Smooth muscle cell (in vitro differentiated cells): ENCODE measurements at regions not wholly inside any gene's neighbourhood (a gene's known extent, or its start where the extent isn't known, plus 50 kb on each side); places are given as distances from the start of the nearest gene placed in this dataset.

Source experiments
- DNase-seq: peaks from one replicate; lab custom pipeline; 2025; ENCODE audit not compliant: unreplicated experiment; lab: John Stamatoyannopoulos, UW
- H2AFZ ChIP-seq: fragments of 200-600 bp; sonication (generic); 2 replicates; pipeline ENCODE4 v1.6.0; 2016; ENCODE audit warnings: antibody characterized with exemption, low read depth, mild to moderate bottlenecking
- H3F3A ChIP-seq: fragments of 200-600 bp; sonication (generic); 2 replicates; pipeline ENCODE4 v1.6.0; 2017; ENCODE audit warnings: antibody characterized with exemption, low read depth
- H3K27ac ChIP-seq: fragments of 200-600 bp; sonication (generic); 2 replicates; pipeline ENCODE4 v1.5.1; 2016; ENCODE audit warnings: low read depth, mild to moderate bottlenecking
- H3K27me3 ChIP-seq: fragments of 200-600 bp; sonication (generic); 2 replicates; pipeline ENCODE4 v1.6.1; 2016; ENCODE audit warnings: low read depth, mild to moderate bottlenecking
- H3K36me3 ChIP-seq: fragments of 200-600 bp; sonication (generic); 2 replicates; pipeline ENCODE4 v1.5.1; 2016; ENCODE audit warnings: low read depth
- H3K4me1 ChIP-seq: fragments of 200-600 bp; sonication (generic); 2 replicates; pipeline ENCODE4 v1.5.1; 2016; ENCODE audit warnings: low read depth
- H3K4me2 ChIP-seq: fragments of 200-600 bp; sonication (generic); 2 replicates; pipeline ENCODE4 v1.6.0; 2016; ENCODE audit warnings: mild to moderate bottlenecking
- H3K4me3 ChIP-seq: fragments of 200-600 bp; sonication (generic); 2 replicates; pipeline ENCODE4 v1.5.1; 2016; ENCODE audit warnings: mild to moderate bottlenecking
- H3K79me2 ChIP-seq: fragments of 200-600 bp; sonication (generic); 2 replicates; pipeline ENCODE4 v1.6.0; 2016; ENCODE audit warnings: low read depth, mild to moderate bottlenecking
- H3K9ac ChIP-seq: fragments of 200-600 bp; sonication (generic); 2 replicates; pipeline ENCODE4 v1.6.0; 2016; ENCODE audit warnings: low read depth
- H3K9me3 ChIP-seq: fragments of 200-600 bp; sonication (generic); replicated peaks from 2 replicates; pipeline ENCODE4 v1.5.1; 2016; ENCODE audit warnings: low read depth
- H4K20me1 ChIP-seq: fragments of 200-600 bp; sonication (generic); 2 replicates; pipeline ENCODE4 v1.6.0; 2016; ENCODE audit warnings: low read depth
- WGBS: methylation state at CpG from one replicate; pipeline ENCODE4 v1.1.7; 2016; ENCODE audit warnings: low lambda C conversion rate; 5-methylcytosine and 5-hydroxymethylcytosine counted together
- TF ChIP-seq, protein P1 (sequence below): fragments of 200-600 bp; sonication (generic); IDR thresholded peaks from 2 replicates; pipeline ENCODE4 v1.5.1; 2017; ENCODE audit warnings: borderline replicate concordance, mild to moderate bottlenecking, antibody characterized with exemption; ENCODE audit not compliant: insufficient read depth, poor library complexity, severe bottlenecking

DNA sequence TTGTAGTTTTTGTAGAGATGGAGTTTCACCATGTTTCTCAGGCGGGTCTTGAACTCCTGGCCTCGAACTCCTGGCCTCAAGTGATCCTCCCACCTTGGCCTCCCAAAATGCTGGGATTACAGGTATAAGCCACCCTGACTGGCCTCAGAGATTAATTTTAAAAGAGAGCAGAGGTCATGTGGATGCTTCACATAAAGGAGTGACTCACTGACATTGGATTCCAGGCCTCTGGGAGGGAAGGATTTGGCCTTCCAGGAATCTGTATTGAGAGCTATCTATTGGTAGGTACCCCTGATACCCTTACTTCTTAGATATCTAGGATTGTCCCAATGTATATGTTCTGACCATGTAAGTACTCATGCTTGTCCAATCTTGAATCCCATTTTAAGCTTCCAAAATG lies 138.4 kb downstream of the FAM161A start:
- Histone ChIP-seq H3K27me3 (no peaks in the 10 kb centered on the region), H4K20me1 (no peaks in the 10 kb centered on the region), H2AFZ (no peak overlapping the region), H3K36me3 (no peaks in the 10 kb centered on the region), H3K4me1 (no peaks in the 10 kb centered on the region), H3F3A (no peaks in the 10 kb centered on the region), H3K4me2 (no peak overlapping the region), H3K27ac (no peak overlapping the region), H3K79me2 (no peaks in the 10 kb centered on the region), H3K9me3 (no peaks in the 10 kb centered on the region), H3K9ac (no peak overlapping the region), H3K4me3 (no peak overlapping the region)
- 96% methylated on average over 2 of the region's 2 CpGs for WGBS
- no peak for DNase-seq
- TF ChIP-seq, protein P1, sequence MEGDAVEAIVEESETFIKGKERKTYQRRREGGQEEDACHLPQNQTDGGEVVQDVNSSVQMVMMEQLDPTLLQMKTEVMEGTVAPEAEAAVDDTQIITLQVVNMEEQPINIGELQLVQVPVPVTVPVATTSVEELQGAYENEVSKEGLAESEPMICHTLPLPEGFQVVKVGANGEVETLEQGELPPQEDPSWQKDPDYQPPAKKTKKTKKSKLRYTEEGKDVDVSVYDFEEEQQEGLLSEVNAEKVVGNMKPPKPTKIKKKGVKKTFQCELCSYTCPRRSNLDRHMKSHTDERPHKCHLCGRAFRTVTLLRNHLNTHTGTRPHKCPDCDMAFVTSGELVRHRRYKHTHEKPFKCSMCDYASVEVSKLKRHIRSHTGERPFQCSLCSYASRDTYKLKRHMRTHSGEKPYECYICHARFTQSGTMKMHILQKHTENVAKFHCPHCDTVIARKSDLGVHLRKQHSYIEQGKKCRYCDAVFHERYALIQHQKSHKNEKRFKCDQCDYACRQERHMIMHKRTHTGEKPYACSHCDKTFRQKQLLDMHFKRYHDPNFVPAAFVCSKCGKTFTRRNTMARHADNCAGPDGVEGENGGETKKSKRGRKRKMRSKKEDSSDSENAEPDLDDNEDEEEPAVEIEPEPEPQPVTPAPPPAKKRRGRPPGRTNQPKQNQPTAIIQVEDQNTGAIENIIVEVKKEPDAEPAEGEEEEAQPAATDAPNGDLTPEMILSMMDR = no peak

DNA sequence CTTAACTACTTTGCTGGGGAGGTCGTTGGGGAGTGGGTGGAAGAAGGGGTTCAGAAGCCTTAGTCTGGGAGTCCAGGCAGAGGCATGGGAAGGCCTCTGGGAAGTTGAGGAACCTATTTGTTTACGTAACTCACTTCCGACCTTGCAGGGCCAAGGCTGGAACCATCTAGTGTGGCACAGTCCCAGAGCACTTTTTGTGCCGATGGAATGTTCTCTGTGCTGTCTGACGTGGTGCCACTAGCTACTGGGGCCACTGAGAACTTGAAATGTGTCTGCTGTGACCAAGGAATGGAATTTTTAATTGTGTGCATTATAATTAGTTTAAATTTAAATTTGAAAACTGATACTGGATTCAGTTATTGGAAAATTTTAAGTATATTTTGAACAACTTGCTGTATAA lies 139.7 kb downstream of the FAM161A start:
- H3K9me3 ChIP-seq = no peaks in the 10 kb centered on the region
- no peak overlapping the region for H3K27ac ChIP-seq
- H3K79me2 ChIP-seq = no peaks in the 10 kb centered on the region
- H2AFZ ChIP-seq = no peak overlapping the region
- no peak overlapping the region for H3K9ac ChIP-seq
- H3K4me1 ChIP-seq = no peaks in the 10 kb centered on the region
- TF ChIP-seq, protein P1 = no peak
- no peak overlapping the region for H3K4me2 ChIP-seq
- H3K4me3 ChIP-seq = no peak overlapping the region
- no peaks in the 10 kb centered on the region for H3K27me3 ChIP-seq
- H4K20me1 ChIP-seq = no peaks in the 10 kb centered on the region
- no peaks in the 10 kb centered on the region for H3F3A ChIP-seq
- 88% methylated on average over 5 of the region's 5 CpGs for WGBS
- no peaks in the 10 kb centered on the region for H3K36me3 ChIP-seq
- no peak for DNase-seq

DNA sequence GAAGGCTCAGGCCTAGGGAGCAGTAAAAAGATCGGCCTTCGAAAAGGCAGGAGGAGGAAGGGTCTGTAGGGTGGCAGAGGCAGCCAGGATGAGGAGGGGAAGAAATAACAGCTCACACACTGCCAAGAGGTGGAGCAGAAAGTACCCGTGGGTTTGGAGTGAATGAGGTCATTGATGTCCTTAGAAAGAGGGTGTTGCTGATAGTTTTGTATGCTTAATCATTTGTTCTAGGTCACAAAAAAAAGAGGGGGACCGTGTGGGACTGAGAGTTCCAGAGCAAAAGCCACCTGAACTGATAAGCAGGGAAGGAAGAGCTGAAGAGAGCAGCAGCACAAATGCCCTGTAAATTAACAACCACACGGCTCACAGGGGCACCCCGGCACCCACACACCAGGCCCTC lies 140.4 kb downstream of the FAM161A start:
- WGBS = 84% methylated on average over 5 of the region's 6 CpGs
- DNase-seq = no peak
- Histone ChIP-seq H3K27me3 (no peaks in the 10 kb centered on the region), H3K79me2 (no peaks in the 10 kb centered on the region), H3K9me3 (no peaks in the 10 kb centered on the region), H3K9ac (no peak overlapping the region), H3K36me3 (no peaks in the 10 kb centered on the region), H4K20me1 (no peaks in the 10 kb centered on the region), H3F3A (no peaks in the 10 kb centered on the region), H3K4me3 (no peak overlapping the region), H3K4me2 (no peak overlapping the region), H2AFZ (no peak overlapping the region), H3K27ac (no peak overlapping the region), H3K4me1 (no peaks in the 10 kb centered on the region)
- TF ChIP-seq, protein P1 = no peak

DNA sequence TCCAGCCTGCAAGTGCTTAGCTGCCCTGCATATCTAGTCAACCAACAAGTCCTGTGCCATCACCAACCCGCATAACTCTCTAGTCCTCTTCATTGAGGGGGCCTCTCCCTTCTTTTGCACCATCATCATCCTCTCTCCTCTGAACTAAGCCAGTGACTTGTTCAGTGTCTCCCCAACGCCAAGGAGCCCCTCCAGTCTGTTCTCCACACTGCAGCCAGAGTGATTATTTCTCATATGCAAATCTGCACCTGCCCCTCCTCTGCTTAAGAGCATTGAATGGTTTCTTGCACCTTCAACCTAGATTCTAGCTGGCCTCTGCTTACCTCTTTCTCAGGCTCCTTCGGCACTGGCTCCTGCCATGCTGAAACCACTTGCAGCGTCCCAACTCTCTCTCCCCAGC lies 141.8 kb downstream of the FAM161A start:
- no peak overlapping the region for H3K4me3 ChIP-seq
- no peaks in the 10 kb centered on the region for H3F3A ChIP-seq
- H3K4me2 ChIP-seq = no peak overlapping the region
- no peaks in the 10 kb centered on the region for H3K79me2 ChIP-seq
- no peak overlapping the region for H3K9ac ChIP-seq
- H3K36me3 ChIP-seq = no peaks in the 10 kb centered on the region
- H2AFZ ChIP-seq = no peak overlapping the region
- no peaks in the 10 kb centered on the region for H4K20me1 ChIP-seq
- H3K27me3 ChIP-seq = no peaks in the 10 kb centered on the region
- H3K9me3 ChIP-seq = no peaks in the 10 kb centered on the region
- no peak for DNase-seq
- no peaks in the 10 kb centered on the region for H3K4me1 ChIP-seq
- WGBS = 93% methylated on average over 4 of the region's 4 CpGs
- H3K27ac ChIP-seq = no peak overlapping the region
- TF ChIP-seq, protein P1 = no peak
